KMS-11 (cell line): ENCODE measurements at regions not wholly inside any gene's neighbourhood (a gene's known extent, or its start where the extent isn't known, plus 50 kb on each side); places are given as distances from the start of the nearest gene placed in this dataset.
"Not testable (repeated sequence)": the region's sequence is repeated elsewhere in the genome, so short reads cannot be mapped to it uniquely, and the experiment has no call there.

Source experiments
- H2AFZ ChIP-seq: fragments of 200-600 bp; sonication (generic); 2 replicates; pipeline ENCODE4 v1.6.1; 2016; ENCODE audit warnings: antibody characterized with exemption, mixed run types, low read depth
- H3K27ac ChIP-seq: fragments of 200-600 bp; sonication (generic); 2 replicates; pipeline ENCODE4 v1.6.1; 2016; ENCODE audit warnings: mild to moderate bottlenecking, mixed run types
- H3K27me3 ChIP-seq: fragments of 200-600 bp; sonication (generic); 2 replicates; pipeline ENCODE4 v1.6.1; 2017; ENCODE audit warnings: mild to moderate bottlenecking, low read depth, mixed run types, moderate library complexity; ENCODE audit not compliant: insufficient read depth
- H3K36me3 ChIP-seq: fragments of 200-600 bp; sonication (generic); 2 replicates; pipeline ENCODE4 v1.6.1; 2017; ENCODE audit warnings: mild to moderate bottlenecking, mixed run types; ENCODE audit not compliant: insufficient read depth
- H3K4me1 ChIP-seq: fragments of 200-600 bp; sonication (generic); 2 replicates; pipeline ENCODE4 v1.6.1; 2016; ENCODE audit warnings: mild to moderate bottlenecking, low read depth, mixed run types; ENCODE audit not compliant: poor library complexity, severe bottlenecking
- H3K4me2 ChIP-seq: fragments of 200-600 bp; sonication (generic); 2 replicates; pipeline ENCODE4 v1.7.0; 2016; ENCODE audit warnings: mild to moderate bottlenecking, mixed run types
- H3K4me3 ChIP-seq: fragments of 200-600 bp; sonication (generic); IDR thresholded peaks from 2 replicates; pipeline ENCODE4 v1.6.1; 2017; ENCODE audit warnings: low read depth, low read length, mixed read lengths; ENCODE audit not compliant: insufficient read depth
- H3K79me2 ChIP-seq: fragments of 200-600 bp; sonication (generic); 2 replicates; pipeline ENCODE4 v1.6.1; 2016; ENCODE audit warnings: low read depth, mixed run types; ENCODE audit not compliant: insufficient read depth
- H3K9ac ChIP-seq: fragments of 200-600 bp; sonication (generic); 2 replicates; pipeline ENCODE4 v1.6.1; 2016; ENCODE audit warnings: mild to moderate bottlenecking, mixed run types
- H4K20me1 ChIP-seq: fragments of 200-600 bp; sonication (generic); 2 replicates; pipeline ENCODE4 v1.6.1; 2016; ENCODE audit warnings: mild to moderate bottlenecking, mixed run types; ENCODE audit not compliant: insufficient read depth
- TF ChIP-seq, protein P1 (sequence below): fragments of 200-600 bp; sonication (generic); conservative IDR thresholded peaks from 2 replicates; pipeline ENCODE4 v1.6.1; 2017; ENCODE audit warnings: low read depth, mild to moderate bottlenecking, antibody characterized with exemption, low read length, moderate library complexity, mixed read lengths

GRCh38 chr4:132227857-132228165 is 921.3 kb upstream of the PCDH10 start:
- not testable (repeated sequence) for H3K9ac ChIP-seq, H3K4me1 ChIP-seq, H3K4me3 ChIP-seq, H3K36me3 ChIP-seq, H3K79me2 ChIP-seq, H4K20me1 ChIP-seq, H3K27ac ChIP-seq, H3K27me3 ChIP-seq
- H3K4me2 ChIP-seq = peak overlapping the region; percentile 38; the same call in 1 of the 2 replicates
- TF ChIP-seq, protein P1, sequence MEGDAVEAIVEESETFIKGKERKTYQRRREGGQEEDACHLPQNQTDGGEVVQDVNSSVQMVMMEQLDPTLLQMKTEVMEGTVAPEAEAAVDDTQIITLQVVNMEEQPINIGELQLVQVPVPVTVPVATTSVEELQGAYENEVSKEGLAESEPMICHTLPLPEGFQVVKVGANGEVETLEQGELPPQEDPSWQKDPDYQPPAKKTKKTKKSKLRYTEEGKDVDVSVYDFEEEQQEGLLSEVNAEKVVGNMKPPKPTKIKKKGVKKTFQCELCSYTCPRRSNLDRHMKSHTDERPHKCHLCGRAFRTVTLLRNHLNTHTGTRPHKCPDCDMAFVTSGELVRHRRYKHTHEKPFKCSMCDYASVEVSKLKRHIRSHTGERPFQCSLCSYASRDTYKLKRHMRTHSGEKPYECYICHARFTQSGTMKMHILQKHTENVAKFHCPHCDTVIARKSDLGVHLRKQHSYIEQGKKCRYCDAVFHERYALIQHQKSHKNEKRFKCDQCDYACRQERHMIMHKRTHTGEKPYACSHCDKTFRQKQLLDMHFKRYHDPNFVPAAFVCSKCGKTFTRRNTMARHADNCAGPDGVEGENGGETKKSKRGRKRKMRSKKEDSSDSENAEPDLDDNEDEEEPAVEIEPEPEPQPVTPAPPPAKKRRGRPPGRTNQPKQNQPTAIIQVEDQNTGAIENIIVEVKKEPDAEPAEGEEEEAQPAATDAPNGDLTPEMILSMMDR = peak; percentile 70
- peak overlapping the region; percentile 46; the same call in 1 of the 2 replicates for H2AFZ ChIP-seq

- H3K36me3 ChIP-seq = no peaks in the 10 kb centered on the region
- H3K79me2 ChIP-seq = no peaks in the 10 kb centered on the region
- H4K20me1 ChIP-seq = no peaks in the 10 kb centered on the region
- no peaks in the 10 kb centered on the region for H3K4me1 ChIP-seq
- H2AFZ ChIP-seq = no peak overlapping the region
- no peak overlapping the region for H3K27ac ChIP-seq
- H3K9ac ChIP-seq = no peak overlapping the region
- no peaks in the 10 kb centered on the region for H3K27me3 ChIP-seq
- no peak overlapping the region for H3K4me2 ChIP-seq
- TF ChIP-seq, protein P1 = no peak
- H3K4me3 ChIP-seq = no peak overlapping the region
Measured at GRCh38 chr4:132228676-132229075, 920.4 kb upstream of the PCDH10 start.

DNA sequence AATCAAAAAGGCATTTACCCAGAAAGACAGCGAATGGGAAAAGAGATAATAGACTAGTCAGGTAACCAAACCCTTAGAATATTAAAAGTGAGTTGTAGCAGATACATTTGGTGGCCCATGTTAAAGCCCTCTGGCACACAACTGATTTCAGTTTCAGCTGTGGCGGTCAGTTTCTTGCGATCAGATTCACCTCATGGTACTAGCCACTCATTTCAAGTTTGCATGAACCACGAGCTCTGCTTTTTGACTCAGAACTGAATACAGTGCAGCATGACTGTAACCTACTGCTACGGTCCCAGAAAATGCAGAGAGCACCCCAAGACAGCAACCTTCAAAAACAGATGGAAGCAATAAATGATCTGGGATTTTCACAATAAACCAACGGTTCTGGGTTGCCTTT is 919.1 kb upstream of the PCDH10 start:
- TF ChIP-seq, protein P1 = no peak
- Histone ChIP-seq H3K9ac (no peak overlapping the region), H3K4me3 (no peak overlapping the region), H3K27ac (no peak overlapping the region), H3K79me2 (no peaks in the 10 kb centered on the region), H4K20me1 (no peaks in the 10 kb centered on the region), H3K4me1 (no peaks in the 10 kb centered on the region), H3K27me3 (no peaks in the 10 kb centered on the region), H2AFZ (no peak overlapping the region), H3K4me2 (no peak overlapping the region), H3K36me3 (no peaks in the 10 kb centered on the region)

GRCh38 chr4:132238697-132239096 is 910.4 kb upstream of the PCDH10 start:
- Histone ChIP-seq H3K9ac (no peak overlapping the region), H4K20me1 (no peaks in the 10 kb centered on the region), H3K27me3 (no peaks in the 10 kb centered on the region), H2AFZ (no peak overlapping the region), H3K36me3 (no peaks in the 10 kb centered on the region), H3K4me3 (no peak overlapping the region), H3K4me1 (peaks cover 7% of the 10 kb centered on the region), H3K79me2 (no peaks in the 10 kb centered on the region), H3K27ac (no peak overlapping the region), H3K4me2 (no peak overlapping the region)
- TF ChIP-seq, protein P1 = no peak

- H3K27me3 ChIP-seq = no peaks in the 10 kb centered on the region
- TF ChIP-seq, protein P1 = no peak
- no peak overlapping the region for H3K4me3 ChIP-seq
- H3K9ac ChIP-seq = no peak overlapping the region
- peaks cover 7% of the 10 kb centered on the region for H3K4me1 ChIP-seq
- H4K20me1 ChIP-seq = no peaks in the 10 kb centered on the region
- H3K79me2 ChIP-seq = no peaks in the 10 kb centered on the region
- no peak overlapping the region for H2AFZ ChIP-seq
- no peak overlapping the region for H3K4me2 ChIP-seq
- H3K36me3 ChIP-seq = no peaks in the 10 kb centered on the region
- H3K27ac ChIP-seq = no peak overlapping the region
Measured at GRCh38 chr4:132240081-132240480, 909.0 kb upstream of the PCDH10 start.
